IMR-90 (cell line): ENCODE measurements at regions not wholly inside any gene's neighbourhood (a gene's known extent, or its start where the extent isn't known, plus 50 kb on each side); places are given as distances from the start of the nearest gene placed in this dataset.

Source experiments
- ATAC-seq: fragments of 200-7000 bp; cut with Tn5 transposase; 2 replicates; pipeline ENCODE4 v1.9.1; 2020; ENCODE audit warnings: low read depth, mild to moderate bottlenecking, moderate library complexity
- BruUV-seq: library from RNA; stranded (reverse); fragments of 400-500 nt; replicated peaks from 2 replicates; lab custom pipeline; 2021; lab: Mats Ljungman, UMichigan
- CTCF ChIA-PET: fragments of 300-600 bp; formaldehyde crosslinking; extraction: SDS; loops from one replicate; lab custom pipeline; 2021; ENCODE audit warnings: antibody characterized with exemption; lab: Yijun Ruan, JAX
- POLR2A ChIA-PET: fragments of 300-600 bp; sonication (Branson Sonifier 250); formaldehyde crosslinking; loops from one replicate; lab custom pipeline; 2022; ENCODE audit warnings: antibody characterized with exemption; ENCODE audit not compliant: unreplicated experiment; lab: Charles Lee
- DNase-seq: peaks from one replicate; pipeline ENCODE4 v3.0.0; 2013
- H2AFZ ChIP-seq: replicated peaks from 2 replicates; pipeline ENCODE3; 2013; ENCODE audit warnings: low read length, mild to moderate bottlenecking; ENCODE audit not compliant: poor library complexity
- H2AK5ac ChIP-seq: 2 replicates; pipeline ENCODE4 v1.6.1; 2013; ENCODE audit warnings: low read depth, low read length, inconsistent platforms
- H2AK9ac ChIP-seq: replicated peaks from 2 replicates; pipeline ENCODE3; 2013; ENCODE audit warnings: mild to moderate bottlenecking, low read depth, low read length, moderate library complexity; ENCODE audit not compliant: poor library complexity
- H2BK120ac ChIP-seq: 2 replicates; pipeline ENCODE4 v1.6.1; 2013; ENCODE audit warnings: low read depth, low read length, inconsistent platforms
- H2BK15ac ChIP-seq: 3 replicates; pipeline ENCODE4 v1.6.1; 2013; ENCODE audit warnings: low read depth, low read length, inconsistent platforms
- H2BK20ac ChIP-seq: 2 replicates; pipeline ENCODE4 v1.6.1; 2013; ENCODE audit warnings: low read depth, mild to moderate bottlenecking, inconsistent platforms, low read length, moderate library complexity
- H2BK5ac ChIP-seq: 2 replicates; pipeline ENCODE4 v1.6.1; 2013; ENCODE audit warnings: mild to moderate bottlenecking, low read depth, low read length, inconsistent platforms; ENCODE audit not compliant: poor library complexity, severe bottlenecking
- H3K14ac ChIP-seq: replicated peaks from 2 replicates; pipeline ENCODE4 v1.6.1; 2013; ENCODE audit warnings: low read depth, low read length, inconsistent platforms
- H3K18ac ChIP-seq: 2 replicates; pipeline ENCODE4 v1.6.1; 2013; ENCODE audit warnings: low read depth, low read length, control low read depth
- H3K23ac ChIP-seq: 2 replicates; pipeline ENCODE4 v1.6.1; 2013; ENCODE audit warnings: low read depth, low read length, inconsistent platforms
- H3K27ac ChIP-seq: 2 replicates; pipeline ENCODE4 v1.5.1; 2013; ENCODE audit warnings: mild to moderate bottlenecking, control low read depth, low read length; ENCODE audit not compliant: insufficient read depth
- H3K27me3 ChIP-seq: 2 replicates; pipeline ENCODE4 v1.6.1; 2013; ENCODE audit warnings: low read length; ENCODE audit not compliant: control insufficient read depth, insufficient read depth
- H3K36me3 ChIP-seq: 2 replicates; pipeline ENCODE4 v1.6.1; 2013; ENCODE audit warnings: low read length, mixed read lengths; ENCODE audit not compliant: control insufficient read depth, insufficient read depth
- H3K4ac ChIP-seq: 2 replicates; pipeline ENCODE4 v1.6.1; 2013; ENCODE audit warnings: low read depth, low read length, inconsistent platforms
- H3K4me1 ChIP-seq: 2 replicates; pipeline ENCODE4 v1.6.1; 2013; ENCODE audit warnings: low read length, mixed read lengths; ENCODE audit not compliant: control insufficient read depth, insufficient read depth
- H3K4me2 ChIP-seq: 2 replicates; pipeline ENCODE4 v1.6.1; 2013; ENCODE audit warnings: low read depth, mild to moderate bottlenecking, control low read depth, low read length, moderate library complexity
- H3K4me3 ChIP-seq: 2 replicates; pipeline ENCODE4 v1.5.1; 2013; ENCODE audit warnings: low read depth, mild to moderate bottlenecking, control low read depth, low read length, moderate library complexity; ENCODE audit not compliant: insufficient read depth
- H3K56ac ChIP-seq: 2 replicates; pipeline ENCODE4 v1.6.1; 2013; ENCODE audit warnings: low read length, inconsistent platforms; ENCODE audit not compliant: insufficient read depth; ENCODE audit errors: extremely low read depth
- H3K79me1 ChIP-seq, 2 experiments: 2 replicates each; pipeline ENCODE4 v1.6.1; 2013; ENCODE audit warnings: low read length in 2 of 2, inconsistent platforms in 1 of 2, low read depth in 1 of 2
- H3K9ac ChIP-seq: 2 replicates; pipeline ENCODE4 v1.6.1; 2013; ENCODE audit warnings: low read depth, low read length, control low read depth
- H3K9me1 ChIP-seq: 2 replicates; pipeline ENCODE4 v1.6.1; 2013; ENCODE audit warnings: low read length, inconsistent platforms; ENCODE audit not compliant: insufficient read depth
- H3K9me3 ChIP-seq: 2 replicates; pipeline ENCODE4 v1.6.1; 2013; ENCODE audit warnings: low read length; ENCODE audit not compliant: control insufficient read depth, insufficient read depth
- H4K20me1 ChIP-seq: 2 replicates; pipeline ENCODE4 v1.6.1; 2013; ENCODE audit warnings: low read length, inconsistent platforms; ENCODE audit not compliant: insufficient read depth
- H4K5ac ChIP-seq: 2 replicates; pipeline ENCODE4 v1.6.1; 2013; ENCODE audit warnings: mild to moderate bottlenecking, low read depth, low read length, control low read depth
- H4K8ac ChIP-seq, 2 experiments: 2 replicates each; pipeline ENCODE4 v1.6.1; 2013; ENCODE audit warnings: low read depth in 2 of 2, low read length in 2 of 2, control low read depth in 1 of 2, inconsistent platforms in 1 of 2
- H4K91ac ChIP-seq: 2 replicates; pipeline ENCODE4 v1.6.1; 2013; ENCODE audit warnings: low read depth, low read length, inconsistent platforms; ENCODE audit not compliant: insufficient read depth
- CHD1 ChIP-seq: IDR thresholded peaks from 2 replicates; pipeline ENCODE4 v1.6.1; 2012; ENCODE audit warnings: low read depth, low read length, improper control_type of control experiment
- ELK1 ChIP-seq: fragments of 150-350 bp; IDR thresholded peaks from 2 replicates; pipeline ENCODE4 v1.6.1; 2016; ENCODE audit warnings: low read depth, mild to moderate bottlenecking, low read length, moderate library complexity, borderline replicate concordance
- FOS ChIP-seq: fragments of 150-350 bp; IDR thresholded peaks from 2 replicates; pipeline ENCODE4 v1.6.1; 2016; ENCODE audit warnings: low read depth, low read length
- MAFK ChIP-seq: IDR thresholded peaks from 2 replicates; pipeline ENCODE4 v1.6.1; 2012; ENCODE audit warnings: low read depth, low read length, improper control_type of control experiment
- MXI1 ChIP-seq: IDR thresholded peaks from 2 replicates; pipeline ENCODE4 v1.6.1; 2012; ENCODE audit warnings: low read depth, mild to moderate bottlenecking, low read length, moderate library complexity, borderline replicate concordance
- NFE2L2 ChIP-seq: fragments of 150-350 bp; IDR thresholded peaks from 2 replicates; pipeline ENCODE4 v1.6.1; 2016; ENCODE audit warnings: low read depth, mild to moderate bottlenecking, low read length
- POLR2A ChIP-seq: IDR thresholded peaks from 2 replicates; pipeline ENCODE4 v1.6.1; 2012; ENCODE audit warnings: mild to moderate bottlenecking, low read depth, low read length
- RCOR1 ChIP-seq: IDR thresholded peaks from 2 replicates; pipeline ENCODE4 v1.6.1; 2012; ENCODE audit warnings: mild to moderate bottlenecking, low read length, improper control_type of control experiment; ENCODE audit not compliant: insufficient replicate concordance
- SMC3 ChIP-seq: fragments of 150-350 bp; IDR thresholded peaks from 2 replicates; pipeline ENCODE4 v1.6.1; 2016; ENCODE audit warnings: low read depth, mild to moderate bottlenecking, antibody characterized with exemption, low read length, moderate library complexity
- WGBS, 2 experiments: methylation state at CpG; one replicate each; pipeline versions ENCODE4 v1.1.5 to v1.1.7; 2013; ENCODE audit warnings: missing lambda C conversion rate in 2 of 2; ENCODE audit not compliant: insufficient read length in 1 of 2; ENCODE audit errors: extremely low coverage in 2 of 2; 5-methylcytosine and 5-hydroxymethylcytosine counted together
- dilution Hi-C: fragments of 300-500 bp; cut with HindIII; formaldehyde crosslinking; loops from one replicate; pipeline ENCODE4 v1.14.3; 2018; ENCODE audit warnings: low sequenced_read_pairs; ENCODE audit not compliant: unreplicated experiment
- in situ Hi-C: fragments of 300-500 bp; cut with MboI; formaldehyde crosslinking; loops from 3 replicates; pipeline ENCODE4 v1.14.3; 2019; ENCODE audit warnings: low sequenced_read_pairs, inconsistent platforms, mixed read lengths
- intact Hi-C: fragments of 100-400 bp; cut with micrococcal nuclease; formaldehyde crosslinking; loops from 2 replicates; pipeline ENCODE4 v1.10.0; 2022

- Histone ChIP-seq H3K4me2 (no peak overlapping the region), H3K23ac (no peak overlapping the region), H4K5ac (no peak overlapping the region), H4K91ac (no peak overlapping the region), H2AK5ac (no peak overlapping the region), H3K4me1 (no peaks in the 10 kb centered on the region), H3K9me3 (no peaks in the 10 kb centered on the region), H2AFZ (no peak overlapping the region), H2BK15ac (no peak overlapping the region), H3K9ac (no peak overlapping the region), H4K20me1 (no peaks in the 10 kb centered on the region), H2AK9ac (no peak overlapping the region), H3K9me1 (no peaks in the 10 kb centered on the region), H3K4ac (no peak overlapping the region), H3K56ac (no peak overlapping the region), H3K27me3 (no peaks in the 10 kb centered on the region), H4K8ac (no peak overlapping the region), H2BK20ac (no peak overlapping the region), H3K36me3 (no peaks in the 10 kb centered on the region), H3K79me1 (no peaks in the 10 kb centered on the region), H3K27ac (no peak overlapping the region), H3K14ac (no peak overlapping the region), H2BK5ac (no peak overlapping the region), H3K4me3 (no peak overlapping the region), H2BK120ac (no peak overlapping the region), H3K18ac (no peak overlapping the region)
- no TSS peak for BruUV-seq
- TF ChIP-seq SMC3: no peak
- no peak for TF ChIP-seq ELK1
- TF ChIP-seq POLR2A: no peak
- no peak for TF ChIP-seq RCOR1
- TF ChIP-seq CHD1: no peak
- no peak for TF ChIP-seq MAFK
- no peak for TF ChIP-seq NFE2L2
- no peak for TF ChIP-seq FOS
- TF ChIP-seq MXI1: no peak
- ChIA-PET POLR2A (no interaction called here), CTCF (interaction anchor here (0.6 kb wide), 1 partner anchor 314 kb away, joined by 3 read pairs; no protein-coding TSS in a partner anchor)
- ATAC-seq (no peak), DNase-seq (no peak)
- in situ Hi-C loops (no loop called here), intact Hi-C loops (no loop called here), dilution Hi-C loops (no loop called here)
- WGBS, 2 experiments: no CpG with 5 or more reads among the region's 3 CpGs
These were observed 679.3 kb upstream of the GRAMD2B start for GRCh38 chr5:125743939-125744338.
